Keratinocyte (primary cell): ENCODE measurements at regions not wholly inside any gene's neighbourhood (a gene's known extent, or its start where the extent isn't known, plus 50 kb on each side); places are given as distances from the start of the nearest gene placed in this dataset.

Source experiments
- DNase-seq: peaks from one replicate; pipeline ENCODE4 v3.0.0-alpha.2; 2011; ENCODE audit warnings: low read depth, missing footprints, low spot score
- FAIRE-seq: peaks from 2 replicates; lab custom pipeline; 2011; peaks lifted over from hg19 to GRCh38; lab: Jason Lieb, UNC
- H2AFZ ChIP-seq: 2 replicates; pipeline ENCODE4 v1.6.0; 2012; ENCODE audit warnings: low read length, control low read depth, inconsistent platforms; ENCODE audit not compliant: control insufficient read depth
- H3K27ac ChIP-seq: 2 replicates; pipeline ENCODE4 v1.5.1; 2011; ENCODE audit warnings: low read length; ENCODE audit not compliant: control insufficient read depth, insufficient read depth
- H3K27me3 ChIP-seq: 3 replicates; pipeline ENCODE4 v1.6.0; 2011; ENCODE audit warnings: low read length; ENCODE audit not compliant: control insufficient read depth, insufficient read depth; ENCODE audit errors: extremely low read depth
- H3K36me3 ChIP-seq, 2 experiments: 2 replicates in 1 of 2; 3 replicates in 1 of 2; pipeline ENCODE4 v1.5.1; 2011; ENCODE audit warnings: low read length in 2 of 2, mild to moderate bottlenecking in 1 of 2; ENCODE audit not compliant: control insufficient read depth in 2 of 2, insufficient read depth in 2 of 2; ENCODE audit errors: extremely low read depth in 1 of 2
- H3K4me1 ChIP-seq: 3 replicates; pipeline ENCODE4 v1.5.1; 2011; ENCODE audit warnings: low read length; ENCODE audit not compliant: control insufficient read depth, insufficient read depth; ENCODE audit errors: extremely low read depth
- H3K4me2 ChIP-seq: 3 replicates; pipeline ENCODE4 v1.6.0; 2011; ENCODE audit warnings: low read depth, low read length; ENCODE audit not compliant: control insufficient read depth, insufficient read depth; ENCODE audit errors: extremely low read depth
- H3K4me3 ChIP-seq, 3 experiments: fragments of 200-600 bp in 1 of 3; sonication (generic) in 1 of 3; 2 replicates in 2 of 3; 3 replicates in 1 of 3; pipeline ENCODE4 v1.5.1; 2011 to 2016; ENCODE audit warnings: low read length in 3 of 3, mild to moderate bottlenecking in 3 of 3, control low read depth in 2 of 3, inconsistent platforms in 1 of 3, low read depth in 1 of 3, mixed read lengths in 1 of 3, mixed run types in 1 of 3, moderate library complexity in 1 of 3; ENCODE audit not compliant: control insufficient read depth in 2 of 3, insufficient read depth in 2 of 3; ENCODE audit errors: extremely low read depth in 1 of 3
- H3K79me2 ChIP-seq: 2 replicates; pipeline ENCODE4 v1.6.0; 2012; ENCODE audit warnings: low read length; ENCODE audit not compliant: control insufficient read depth, insufficient read depth
- H3K9ac ChIP-seq: 3 replicates; pipeline ENCODE4 v1.6.0; 2011; ENCODE audit warnings: low read length; ENCODE audit not compliant: control insufficient read depth, insufficient read depth; ENCODE audit errors: extremely low read depth
- H3K9me1 ChIP-seq: 3 replicates; pipeline ENCODE4 v1.6.0; 2011; ENCODE audit warnings: low read length; ENCODE audit not compliant: control insufficient read depth, insufficient read depth; ENCODE audit errors: extremely low read depth
- H3K9me3 ChIP-seq: 2 replicates; pipeline ENCODE4 v1.5.1; 2012; ENCODE audit warnings: low read depth, low read length; ENCODE audit not compliant: control insufficient read depth
- H4K20me1 ChIP-seq: 3 replicates; pipeline ENCODE4 v1.6.0; 2011; ENCODE audit warnings: low read length; ENCODE audit not compliant: control insufficient read depth, insufficient read depth; ENCODE audit errors: extremely low read depth
- EZH2 ChIP-seq: IDR thresholded peaks from one replicate; pipeline ENCODE4 v1.6.1; 2012; ENCODE audit warnings: inconsistent platforms, mild to moderate bottlenecking, low read length, moderate library complexity
- dilution Hi-C: fragments of 300-500 bp; cut with MboI; formaldehyde crosslinking; loops from one replicate; pipeline ENCODE4 v1.7.0; 2020; ENCODE audit warnings: low sequenced_read_pairs; ENCODE audit not compliant: extremely low pct_ligation_motif_present
- TF ChIP-seq, protein P1 (sequence below), 3 experiments: IDR thresholded peaks in 1 of 3; conservative IDR thresholded peaks in 1 of 3; optimal IDR thresholded peaks in 1 of 3; 2 replicates in 2 of 3; 3 replicates in 1 of 3; pipeline versions ENCODE3 to v1.5.1; 2011; ENCODE audit warnings: low read length in 3 of 3, mild to moderate bottlenecking in 3 of 3, moderate library complexity in 2 of 3, control low read depth in 1 of 3, inconsistent platforms in 1 of 3; ENCODE audit not compliant: insufficient read depth in 2 of 3; ENCODE audit errors: extremely low read depth in 1 of 3

DNA sequence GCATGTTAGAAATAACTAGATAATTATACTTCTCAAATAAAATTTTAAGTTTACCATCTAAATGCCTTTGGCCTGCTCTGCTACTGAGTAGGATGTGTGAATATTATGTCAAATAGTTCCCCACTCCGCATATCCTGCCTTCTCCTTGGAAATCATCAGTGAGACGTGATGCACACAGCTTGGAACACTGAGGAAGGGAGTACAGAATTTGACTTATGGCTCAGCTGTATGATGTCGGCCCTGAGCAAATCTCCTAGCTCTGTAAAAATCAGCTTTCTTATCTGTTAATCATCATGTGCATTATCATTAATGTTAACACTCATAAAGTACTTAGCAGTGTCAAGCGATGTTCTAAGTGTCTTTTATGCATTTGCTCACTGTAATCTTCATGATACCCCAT lies 241.0 kb upstream of the ANKRD50 start:
- H2AFZ ChIP-seq: peak overlapping the region; percentile 10
- no peaks in the 10 kb centered on the region for H3K36me3 ChIP-seq
- peak; percentile 9 for FAIRE-seq
- no peak overlapping the region for H3K4me3 ChIP-seq
- H3K9me3 ChIP-seq: no peaks in the 10 kb centered on the region
- H3K9ac ChIP-seq: no peak overlapping the region
- H3K4me2 ChIP-seq: no peak overlapping the region
- TF ChIP-seq, protein P1, sequence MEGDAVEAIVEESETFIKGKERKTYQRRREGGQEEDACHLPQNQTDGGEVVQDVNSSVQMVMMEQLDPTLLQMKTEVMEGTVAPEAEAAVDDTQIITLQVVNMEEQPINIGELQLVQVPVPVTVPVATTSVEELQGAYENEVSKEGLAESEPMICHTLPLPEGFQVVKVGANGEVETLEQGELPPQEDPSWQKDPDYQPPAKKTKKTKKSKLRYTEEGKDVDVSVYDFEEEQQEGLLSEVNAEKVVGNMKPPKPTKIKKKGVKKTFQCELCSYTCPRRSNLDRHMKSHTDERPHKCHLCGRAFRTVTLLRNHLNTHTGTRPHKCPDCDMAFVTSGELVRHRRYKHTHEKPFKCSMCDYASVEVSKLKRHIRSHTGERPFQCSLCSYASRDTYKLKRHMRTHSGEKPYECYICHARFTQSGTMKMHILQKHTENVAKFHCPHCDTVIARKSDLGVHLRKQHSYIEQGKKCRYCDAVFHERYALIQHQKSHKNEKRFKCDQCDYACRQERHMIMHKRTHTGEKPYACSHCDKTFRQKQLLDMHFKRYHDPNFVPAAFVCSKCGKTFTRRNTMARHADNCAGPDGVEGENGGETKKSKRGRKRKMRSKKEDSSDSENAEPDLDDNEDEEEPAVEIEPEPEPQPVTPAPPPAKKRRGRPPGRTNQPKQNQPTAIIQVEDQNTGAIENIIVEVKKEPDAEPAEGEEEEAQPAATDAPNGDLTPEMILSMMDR (optimal IDR thresholded peaks at IDR 0.05 in 1 of 3, IDR thresholded peaks at IDR 0.05 in 1 of 3, conservative IDR thresholded peaks at IDR 0.05 in 1 of 3; ENCODE audit: extremely low read depth in 1 of 3, insufficient read depth in 2 of 3, low read length in 3 of 3): no peak
- no peak for TF ChIP-seq EZH2
- H4K20me1 ChIP-seq: no peaks in the 10 kb centered on the region
- peaks cover 7% of the 10 kb centered on the region for H3K4me1 ChIP-seq
- DNase-seq: no peak
- dilution Hi-C loops: no loop called here
- H3K9me1 ChIP-seq: no peaks in the 10 kb centered on the region
- H3K27me3 ChIP-seq: no peaks in the 10 kb centered on the region
- no peak overlapping the region for H3K27ac ChIP-seq
- no peaks in the 10 kb centered on the region for H3K79me2 ChIP-seq

- H3K9me3 ChIP-seq: no peaks in the 10 kb centered on the region
- H3K27ac ChIP-seq: no peak overlapping the region
- H3K4me2 ChIP-seq: no peak overlapping the region
- dilution Hi-C loops: no loop called here
- no peaks in the 10 kb centered on the region for H3K79me2 ChIP-seq
- no peaks in the 10 kb centered on the region for H3K9me1 ChIP-seq
- no peak overlapping the region for H2AFZ ChIP-seq
- H3K4me1 ChIP-seq: peaks cover 7% of the 10 kb centered on the region
- no peaks in the 10 kb centered on the region for H3K27me3 ChIP-seq
- no peak for TF ChIP-seq EZH2
- TF ChIP-seq, protein P1 (optimal IDR thresholded peaks at IDR 0.05 in 1 of 3, IDR thresholded peaks at IDR 0.05 in 1 of 3, conservative IDR thresholded peaks at IDR 0.05 in 1 of 3; ENCODE audit: extremely low read depth in 1 of 3, insufficient read depth in 2 of 3, low read length in 3 of 3): no peak
- H3K9ac ChIP-seq: no peak overlapping the region
- no peaks in the 10 kb centered on the region for H3K36me3 ChIP-seq
- H3K4me3 ChIP-seq: no peak overlapping the region
- FAIRE-seq (peak; percentile 77), DNase-seq (no peak)
- no peaks in the 10 kb centered on the region for H4K20me1 ChIP-seq
Observed at GRCh38 chr4:124953061-124953460, 240.5 kb upstream of the ANKRD50 start.
